ENCODE measurements at regions not wholly inside any gene's neighbourhood (a gene's known extent, or its start where the extent isn't known, plus 50 kb on each side); places are given as distances from the start of the nearest gene placed in this dataset.

GRCh38 chr13:105878119-105878700 is 657.3 kb downstream of the EFNB2 start:
- H3K4me3 ChIP-seq, result no peak overlapping the region
- H3K27me3 ChIP-seq, result no peaks in the 10 kb centered on the region
- H3K9me3 ChIP-seq, result no peaks in the 10 kb centered on the region
- H3K4me1 ChIP-seq, result no peaks in the 10 kb centered on the region
- DNase-seq (ENCODE audit: low spot score), result no peak
- H3K36me3 ChIP-seq, result no peaks in the 10 kb centered on the region
- H3K27ac ChIP-seq, result no peak overlapping the region
- no peak for TF ChIP-seq CTCF (IDR thresholded peaks at IDR 0.05)

GRCh38 chr13:105874814-105875213 is 660.6 kb downstream of the EFNB2 start:
- Histone ChIP-seq H3K27ac (no peak overlapping the region), H3K9me3 (no peaks in the 10 kb centered on the region), H3K4me1 (no peaks in the 10 kb centered on the region), H3K27me3 (no peaks in the 10 kb centered on the region), H3K36me3 (no peaks in the 10 kb centered on the region), H3K4me3 (no peak overlapping the region)
- no peak for TF ChIP-seq CTCF (IDR thresholded peaks at IDR 0.05)
- no peak for DNase-seq (ENCODE audit: low spot score)

- Histone ChIP-seq H3K36me3 (no peaks in the 10 kb centered on the region), H3K4me1 (no peaks in the 10 kb centered on the region), H3K27me3 (no peaks in the 10 kb centered on the region), H3K27ac (no peak overlapping the region), H3K4me3 (no peak overlapping the region), H3K9me3 (no peaks in the 10 kb centered on the region)
- no peak for TF ChIP-seq CTCF (IDR thresholded peaks at IDR 0.05)
- no peak for DNase-seq (ENCODE audit: low spot score)
Measured at GRCh38 chr13:105871768-105872167, 663.7 kb downstream of the EFNB2 start.

GRCh38 chr13:105871326-105871725 is 664.1 kb downstream of the EFNB2 start:
- no peak overlapping the region for H3K27ac ChIP-seq

GRCh38 chr13:105863300-105863920 is 672.1 kb downstream of the EFNB2 start:
- Histone ChIP-seq H3K4me1 (no peaks in the 10 kb centered on the region), H3K27me3 (no peaks in the 10 kb centered on the region), H3K9me3 (no peaks in the 10 kb centered on the region), H3K27ac (no peak overlapping the region), H3K36me3 (no peaks in the 10 kb centered on the region), H3K4me3 (no peak overlapping the region)
- no peak for DNase-seq (ENCODE audit: low spot score)
- no peak for TF ChIP-seq CTCF (IDR thresholded peaks at IDR 0.05)

More at GRCh38 chr13:105871326-105871725, 664.1 kb downstream of the EFNB2 start:
- TF ChIP-seq CTCF (IDR thresholded peaks at IDR 0.05), result no peak
- DNase-seq (ENCODE audit: low spot score), result no peak
- no peaks in the 10 kb centered on the region for H3K4me1 ChIP-seq
- no peaks in the 10 kb centered on the region for H3K9me3 ChIP-seq
- no peaks in the 10 kb centered on the region for H3K27me3 ChIP-seq
- no peak overlapping the region for H3K4me3 ChIP-seq
- H3K36me3 ChIP-seq, result no peaks in the 10 kb centered on the region

- Histone ChIP-seq H3K4me1 (no peaks in the 10 kb centered on the region), H3K27me3 (no peaks in the 10 kb centered on the region), H3K4me3 (no peak overlapping the region), H3K27ac (no peak overlapping the region), H3K36me3 (no peaks in the 10 kb centered on the region), H3K9me3 (no peaks in the 10 kb centered on the region)
- TF ChIP-seq CTCF (IDR thresholded peaks at IDR 0.05), result no peak
- DNase-seq (ENCODE audit: low spot score), result no peak
Measured at GRCh38 chr13:105848494-105848893, 687.0 kb downstream of the EFNB2 start.

Data from right atrium auricular region (tissue), 2 donors.